ENCODE measurements at regions not wholly inside any gene's neighbourhood (a gene's known extent, or its start where the extent isn't known, plus 50 kb on each side); places are given as distances from the start of the nearest gene placed in this dataset.

DNA sequence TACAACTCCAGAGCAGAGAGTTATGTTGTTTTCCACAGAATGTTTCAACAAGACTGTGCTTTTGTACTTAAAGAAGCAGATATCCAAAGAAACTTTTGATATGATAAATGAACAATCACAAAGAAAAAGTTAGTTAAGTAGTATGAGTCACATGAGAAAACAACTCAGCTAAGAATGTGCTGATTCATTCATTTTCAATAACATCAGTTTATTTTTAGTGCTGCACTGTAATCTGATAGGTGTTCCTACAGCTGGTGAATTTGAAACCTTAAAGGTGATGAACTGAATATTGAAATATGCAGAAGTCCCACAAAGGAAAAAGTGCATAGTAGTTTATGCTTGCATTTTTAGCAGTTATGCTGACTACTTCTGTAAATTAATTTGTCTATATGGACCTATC, 180.3 kb upstream of the TENM3 start:
- intact Hi-C loops (cut with DNase I; ENCODE audit: low total_unique reads): no loop called here
- no peak for TF ChIP-seq POLR2AphosphoS5 (IDR thresholded peaks at IDR 0.05)
- TF ChIP-seq POLR2A (IDR thresholded peaks at IDR 0.05): no peak
- TF ChIP-seq, protein P1, sequence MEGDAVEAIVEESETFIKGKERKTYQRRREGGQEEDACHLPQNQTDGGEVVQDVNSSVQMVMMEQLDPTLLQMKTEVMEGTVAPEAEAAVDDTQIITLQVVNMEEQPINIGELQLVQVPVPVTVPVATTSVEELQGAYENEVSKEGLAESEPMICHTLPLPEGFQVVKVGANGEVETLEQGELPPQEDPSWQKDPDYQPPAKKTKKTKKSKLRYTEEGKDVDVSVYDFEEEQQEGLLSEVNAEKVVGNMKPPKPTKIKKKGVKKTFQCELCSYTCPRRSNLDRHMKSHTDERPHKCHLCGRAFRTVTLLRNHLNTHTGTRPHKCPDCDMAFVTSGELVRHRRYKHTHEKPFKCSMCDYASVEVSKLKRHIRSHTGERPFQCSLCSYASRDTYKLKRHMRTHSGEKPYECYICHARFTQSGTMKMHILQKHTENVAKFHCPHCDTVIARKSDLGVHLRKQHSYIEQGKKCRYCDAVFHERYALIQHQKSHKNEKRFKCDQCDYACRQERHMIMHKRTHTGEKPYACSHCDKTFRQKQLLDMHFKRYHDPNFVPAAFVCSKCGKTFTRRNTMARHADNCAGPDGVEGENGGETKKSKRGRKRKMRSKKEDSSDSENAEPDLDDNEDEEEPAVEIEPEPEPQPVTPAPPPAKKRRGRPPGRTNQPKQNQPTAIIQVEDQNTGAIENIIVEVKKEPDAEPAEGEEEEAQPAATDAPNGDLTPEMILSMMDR (IDR thresholded peaks at IDR 0.05 in 8 of 11, conservative IDR thresholded peaks at IDR 0.05 in 3 of 11): no peak
- DNase-seq: no peak
- Histone ChIP-seq H3K27me3 (replicated peaks in 1 of 7) (no peaks in the 10 kb centered on the region), H3K27ac (no peak overlapping the region), H3K4me3 (no peak overlapping the region), H3K36me3 (no peaks in the 10 kb centered on the region), H3K4me1 (no peaks in the 10 kb centered on the region), H3K9me3 (peaks cover 0 to 9% (median 0%) of the 10 kb centered on the region in 8 donors)

DNA sequence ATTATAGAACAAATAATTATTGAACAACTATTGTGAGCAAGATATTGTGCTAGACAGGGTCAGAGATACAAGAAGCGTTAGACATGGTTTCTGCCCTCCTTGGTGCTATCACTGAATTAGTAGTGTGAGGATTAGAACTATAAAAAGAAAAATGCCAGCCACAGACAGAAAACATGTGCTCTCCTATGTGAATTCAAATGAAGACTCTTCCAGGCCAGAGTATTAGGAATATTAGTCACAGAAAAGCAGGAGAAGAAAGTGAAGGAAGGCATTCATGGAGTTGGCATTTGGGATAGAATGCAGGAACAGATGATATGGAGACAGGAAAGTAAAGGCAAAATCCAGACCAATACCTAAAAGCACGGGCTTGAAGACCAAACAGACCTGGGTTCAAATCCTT, 179.6 kb upstream of the TENM3 start:
- Histone ChIP-seq H3K27me3 (replicated peaks in 1 of 7) (no peaks in the 10 kb centered on the region), H3K4me1 (no peaks in the 10 kb centered on the region), H3K36me3 (no peaks in the 10 kb centered on the region), H3K4me3 (no peak overlapping the region), H3K27ac (no peak overlapping the region), H3K9me3 (peaks cover 0 to 9% (median 0%) of the 10 kb centered on the region in 8 donors)
- no peak for DNase-seq
- intact Hi-C loops (cut with DNase I; ENCODE audit: low total_unique reads): no loop called here
- WGBS, 5 donors: 74 to 94% (median 86%) methylated on average over 2 of the region's 2 CpGs
- TF ChIP-seq, protein P1 (IDR thresholded peaks at IDR 0.05 in 8 of 11, conservative IDR thresholded peaks at IDR 0.05 in 3 of 11): no peak
- no peak for TF ChIP-seq POLR2AphosphoS5 (IDR thresholded peaks at IDR 0.05)
- TF ChIP-seq POLR2A (IDR thresholded peaks at IDR 0.05): no peak

DNA sequence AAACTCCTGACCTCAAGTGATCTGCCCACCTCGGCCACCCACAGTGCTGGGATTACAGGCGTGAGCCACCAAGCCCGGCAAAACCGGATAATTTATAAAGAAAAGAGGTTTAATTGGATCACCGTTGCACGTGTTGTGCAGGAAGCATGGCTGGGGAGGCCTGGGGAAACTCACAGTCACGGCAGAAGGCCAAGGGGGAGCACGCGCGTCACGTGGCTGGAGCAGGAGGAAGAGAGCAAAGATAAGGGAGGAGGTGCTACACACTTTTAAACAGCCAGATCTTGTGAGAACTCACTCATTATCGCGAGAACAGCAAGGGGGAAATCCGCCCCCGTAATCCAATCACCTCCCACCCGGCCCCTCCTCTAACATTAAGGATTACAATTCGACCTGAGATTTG, 177.9 kb upstream of the TENM3 start:
- no peaks in the 10 kb centered on the region for H3K4me1 ChIP-seq
- H3K27me3 ChIP-seq (replicated peaks in 1 of 7): no peaks in the 10 kb centered on the region
- intact Hi-C loops (cut with DNase I; ENCODE audit: low total_unique reads): no loop called here
- H3K36me3 ChIP-seq: no peaks in the 10 kb centered on the region
- WGBS, 5 donors: 78 to 84% (median 80%) methylated on average over 17 of the region's 17 CpGs
- no peak for TF ChIP-seq POLR2A (IDR thresholded peaks at IDR 0.05)
- no peak for TF ChIP-seq POLR2AphosphoS5 (IDR thresholded peaks at IDR 0.05)
- TF ChIP-seq, protein P1 (IDR thresholded peaks at IDR 0.05 in 8 of 11, conservative IDR thresholded peaks at IDR 0.05 in 3 of 11): no peak
- no peak for DNase-seq
- H3K27ac ChIP-seq: no peak overlapping the region
- H3K9me3 ChIP-seq: peaks cover 0 to 9% (median 0%) of the 10 kb centered on the region in 8 donors
- no peak overlapping the region for H3K4me3 ChIP-seq

DNA sequence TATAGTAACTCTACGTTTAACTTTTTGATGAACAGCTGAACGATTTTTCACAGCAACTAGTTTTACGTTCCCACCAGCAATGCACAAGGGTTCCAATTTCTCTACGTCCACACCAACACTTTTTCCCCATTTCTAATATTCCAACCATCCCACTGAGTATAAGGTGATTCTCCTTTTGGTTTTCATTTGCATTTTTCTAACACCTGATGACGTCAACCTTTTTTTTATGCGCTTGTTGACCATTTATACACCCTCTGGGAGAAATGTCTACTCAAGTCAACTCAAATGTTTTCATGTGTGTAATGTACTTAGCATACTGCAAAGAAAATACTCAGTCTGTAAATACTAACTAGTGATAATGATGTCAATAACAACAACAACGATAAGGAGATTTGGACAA, 177.2 kb upstream of the TENM3 start:
- Histone ChIP-seq H3K27me3 (replicated peaks in 1 of 7) (no peaks in the 10 kb centered on the region), H3K9me3 (peaks cover 0 to 9% (median 0%) of the 10 kb centered on the region in 8 donors), H3K36me3 (no peaks in the 10 kb centered on the region), H3K27ac (no peak overlapping the region), H3K4me1 (no peaks in the 10 kb centered on the region), H3K4me3 (no peak overlapping the region)
- 86 to 92% (median 90%) methylated on average over 7 of the region's 7 CpGs for WGBS, 5 donors
- intact Hi-C loops (cut with DNase I; ENCODE audit: low total_unique reads): no loop called here
- TF ChIP-seq, protein P1 (IDR thresholded peaks at IDR 0.05 in 8 of 11, conservative IDR thresholded peaks at IDR 0.05 in 3 of 11): no peak
- no peak for TF ChIP-seq POLR2AphosphoS5 (IDR thresholded peaks at IDR 0.05)
- no peak for TF ChIP-seq POLR2A (IDR thresholded peaks at IDR 0.05)
- no peak for DNase-seq
